OCI-LY7 (cell line): ENCODE measurements at regions not wholly inside any gene's neighbourhood (a gene's known extent, or its start where the extent isn't known, plus 50 kb on each side); places are given as distances from the start of the nearest gene placed in this dataset.

Experiments used
- BruUV-seq: library from RNA; stranded (reverse); fragments of 400-500 nt; replicated peaks from 2 replicates; lab custom pipeline; 2021; lab: Mats Ljungman, UMichigan
- CTCF ChIA-PET: fragments of 300-600 bp; sonication (Branson Sonifier 250); formaldehyde crosslinking; loops from one replicate; lab custom pipeline; 2022; ENCODE audit warnings: antibody characterized with exemption; ENCODE audit not compliant: unreplicated experiment; lab: Charles Lee
- POLR2A ChIA-PET: fragments of 300-600 bp; sonication (Branson Sonifier 250); formaldehyde crosslinking; loops from one replicate; lab custom pipeline; 2022; ENCODE audit warnings: antibody characterized with exemption; lab: Charles Lee
- DNase-seq: peaks from one replicate; pipeline ENCODE4 v3.0.0-alpha.2; 2015; ENCODE audit warnings: low spot score
- H2AFZ ChIP-seq: fragments of 200-600 bp; sonication (generic), shearing (Covaris generic); 2 replicates; pipeline ENCODE4 v1.6.1; 2014; ENCODE audit warnings: mild to moderate bottlenecking, antibody characterized with exemption, low read length, moderate library complexity
- H3K27ac ChIP-seq: fragments of 200-600 bp; sonication (generic); 2 replicates; pipeline ENCODE4 v1.5.1; 2014; ENCODE audit warnings: mixed run types, low read depth, mild to moderate bottlenecking, moderate library complexity, low read length, inconsistent platforms; ENCODE audit not compliant: poor library complexity, severe bottlenecking
- H3K36me3 ChIP-seq: fragments of 200-600 bp; sonication (generic); 2 replicates; pipeline ENCODE4 v1.6.1; 2014; ENCODE audit warnings: mild to moderate bottlenecking, antibody characterized with exemption, low read length, moderate library complexity, mixed read lengths; ENCODE audit not compliant: insufficient read depth
- H3K4me1 ChIP-seq: fragments of 200-600 bp; sonication (generic); 2 replicates; pipeline ENCODE4 v1.5.1; 2014; ENCODE audit warnings: mild to moderate bottlenecking, low read length; ENCODE audit not compliant: insufficient read depth, poor library complexity, severe bottlenecking
- H3K4me2 ChIP-seq: fragments of 200-600 bp; sonication (generic); 2 replicates; pipeline ENCODE4 v1.6.1; 2014; ENCODE audit warnings: mild to moderate bottlenecking, low read length
- H3K4me3 ChIP-seq: fragments of 200-600 bp; sonication (generic); 2 replicates; pipeline ENCODE4 v1.5.1; 2014; ENCODE audit warnings: mild to moderate bottlenecking, low read depth, low read length; ENCODE audit not compliant: poor library complexity, severe bottlenecking
- H3K79me2 ChIP-seq: fragments of 200-600 bp; sonication (generic); 2 replicates; pipeline ENCODE4 v1.6.1; 2016; ENCODE audit warnings: low read depth, mild to moderate bottlenecking, low read length, moderate library complexity, mixed read lengths; ENCODE audit not compliant: insufficient read depth
- H3K9me2 ChIP-seq: fragments of 200-600 bp; sonication (generic); 2 replicates; pipeline ENCODE4 v1.6.1; 2016; ENCODE audit warnings: mild to moderate bottlenecking, low read length, mixed read lengths; ENCODE audit not compliant: insufficient read depth
- H3K9me3 ChIP-seq: fragments of 200-600 bp; sonication (generic); 2 replicates; pipeline ENCODE4 v1.6.1; 2014; ENCODE audit warnings: mild to moderate bottlenecking, mixed run types, low read length, mixed read lengths
- H4K20me1 ChIP-seq: fragments of 200-600 bp; sonication (generic); 2 replicates; pipeline ENCODE4 v1.6.1; 2014; ENCODE audit warnings: mild to moderate bottlenecking, antibody characterized with exemption, low read length, moderate library complexity, mixed read lengths; ENCODE audit not compliant: insufficient read depth
- CTCF ChIP-seq: fragments of 200-600 bp; sonication (generic); conservative IDR thresholded peaks from 2 replicates; pipeline ENCODE4 v1.5.1; 2014; ENCODE audit warnings: mild to moderate bottlenecking, antibody characterized with exemption, low read length, moderate library complexity, mixed read lengths
- EZH2phosphoT487 ChIP-seq: fragments of 200-600 bp; sonication (generic); IDR thresholded peaks from 2 replicates; pipeline ENCODE4 v1.6.1; 2018; ENCODE audit warnings: low read depth, borderline replicate concordance, mild to moderate bottlenecking, mixed run types, antibody characterized with exemption, low read length, moderate library complexity, mixed read lengths
- intact Hi-C: fragments of 100-400 bp; cut with micrococcal nuclease; formaldehyde crosslinking; loops from one replicate; pipeline ENCODE4 v1.10.0; 2022; ENCODE audit not compliant: unreplicated experiment

- intact Hi-C loops, result no loop called here
- ChIA-PET POLR2A (no interaction called here), CTCF (no interaction called here)
- H3K36me3 ChIP-seq, result no peaks in the 10 kb centered on the region
- BruUV-seq, result no TSS peak
- no peak overlapping the region for H2AFZ ChIP-seq
- no peaks in the 10 kb centered on the region for H4K20me1 ChIP-seq
- H3K27ac ChIP-seq, result no peak overlapping the region
- H3K4me1 ChIP-seq, result peaks cover 20% of the 10 kb centered on the region
- DNase-seq, result no peak
- H3K79me2 ChIP-seq, result no peaks in the 10 kb centered on the region
- no peak overlapping the region for H3K4me2 ChIP-seq
- no peak for TF ChIP-seq EZH2phosphoT487
- no peak for TF ChIP-seq CTCF
- no peaks in the 10 kb centered on the region for H3K9me2 ChIP-seq
- H3K9me3 ChIP-seq, result no peaks in the 10 kb centered on the region
- H3K4me3 ChIP-seq, result no peak overlapping the region
Measured at GRCh38 chr6:50963952-50964351, 145.3 kb downstream of the TFAP2B start.

GRCh38 chr6:50965495-50965894 is 146.8 kb downstream of the TFAP2B start:
- H4K20me1 ChIP-seq, result no peaks in the 10 kb centered on the region
- no peaks in the 10 kb centered on the region for H3K9me2 ChIP-seq
- no peak for TF ChIP-seq CTCF
- no peak for TF ChIP-seq EZH2phosphoT487
- H3K9me3 ChIP-seq, result no peaks in the 10 kb centered on the region
- no peaks in the 10 kb centered on the region for H3K36me3 ChIP-seq
- intact Hi-C loops, result no loop called here
- no peak overlapping the region for H2AFZ ChIP-seq
- ChIA-PET CTCF (no interaction called here), POLR2A (no interaction called here)
- H3K27ac ChIP-seq, result no peak overlapping the region
- no peak overlapping the region for H3K4me3 ChIP-seq
- DNase-seq, result no peak
- BruUV-seq, result no TSS peak
- H3K79me2 ChIP-seq, result no peaks in the 10 kb centered on the region
- no peak overlapping the region for H3K4me2 ChIP-seq
- H3K4me1 ChIP-seq, result peaks cover 20% of the 10 kb centered on the region

- TF ChIP-seq CTCF (no peak), EZH2phosphoT487 (no peak)
- Histone ChIP-seq H3K27ac (no peak overlapping the region), H3K4me3 (no peak overlapping the region), H3K4me1 (peaks cover 20% of the 10 kb centered on the region), H3K9me3 (no peaks in the 10 kb centered on the region), H3K79me2 (no peaks in the 10 kb centered on the region), H4K20me1 (no peaks in the 10 kb centered on the region), H3K4me2 (peak overlapping the region; percentile 47), H2AFZ (no peak overlapping the region), H3K9me2 (no peaks in the 10 kb centered on the region), H3K36me3 (no peaks in the 10 kb centered on the region)
- intact Hi-C loops, result no loop called here
- CTCF ChIA-PET, result no interaction called here
- DNase-seq, result peak; percentile 33
- POLR2A ChIA-PET, result interaction anchor here (1.1 kb wide), 1 partner anchor 9 kb away, joined by 3 read pairs; no protein-coding TSS in a partner anchor
- BruUV-seq, result no TSS peak
Measured at GRCh38 chr6:50966532-50966931, 147.9 kb downstream of the TFAP2B start.
